ENCODE measurements at regions not wholly inside any gene's neighbourhood (a gene's known extent, or its start where the extent isn't known, plus 50 kb on each side); places are given as distances from the start of the nearest gene placed in this dataset.

DNA sequence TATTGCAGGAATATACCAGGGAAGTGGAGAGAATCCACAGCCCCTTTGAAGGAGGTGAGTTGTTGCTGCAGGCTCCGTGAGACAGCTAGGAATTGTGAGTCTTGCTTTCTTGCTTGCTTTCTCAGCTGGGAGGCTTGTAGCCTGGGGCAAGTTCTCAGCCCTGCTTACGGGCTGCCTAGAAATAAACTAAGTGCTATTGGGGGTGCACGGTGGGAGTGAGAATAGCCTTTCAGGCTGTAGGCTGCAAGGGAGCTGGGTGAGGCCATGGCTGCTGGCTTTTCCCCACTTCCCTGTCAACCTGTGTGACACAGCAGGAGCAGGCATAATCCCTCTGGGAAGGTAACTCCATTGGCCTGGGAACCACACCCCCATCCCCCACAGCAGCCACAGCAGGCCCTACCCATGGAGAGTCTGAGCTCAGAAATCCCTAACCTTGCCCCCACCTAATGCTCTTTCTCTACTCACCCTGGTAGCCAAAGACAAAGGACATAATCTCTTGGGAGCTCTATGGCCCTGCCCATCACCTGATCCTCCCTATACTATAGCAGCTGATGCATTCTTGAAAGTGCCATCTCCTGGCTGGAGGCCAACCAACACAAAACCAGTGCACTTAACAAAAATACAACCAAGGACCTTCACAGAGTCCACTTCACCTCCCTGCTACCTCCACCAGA, 113.0 kb downstream of the MMRN1 start:
- Mint-ChIP-seq H3K27me3 (ENCODE audit: unreplicated experiment) (no peaks in the 10 kb centered on the region), H3K4me1 (ENCODE audit: unreplicated experiment) (peaks cover 10% of the 10 kb centered on the region), H3K27ac (ENCODE audit: unreplicated experiment) (no peak overlapping the region), H3K36me3 (ENCODE audit: low read depth, unreplicated experiment) (no peaks in the 10 kb centered on the region), H3K9me3 (ENCODE audit: unreplicated experiment) (no peaks in the 10 kb centered on the region), H3K4me3 (ENCODE audit: unreplicated experiment) (no peak overlapping the region)
- DNase-seq (ENCODE audit: low spot score) = no peak
- TF ChIP-seq, protein P1, sequence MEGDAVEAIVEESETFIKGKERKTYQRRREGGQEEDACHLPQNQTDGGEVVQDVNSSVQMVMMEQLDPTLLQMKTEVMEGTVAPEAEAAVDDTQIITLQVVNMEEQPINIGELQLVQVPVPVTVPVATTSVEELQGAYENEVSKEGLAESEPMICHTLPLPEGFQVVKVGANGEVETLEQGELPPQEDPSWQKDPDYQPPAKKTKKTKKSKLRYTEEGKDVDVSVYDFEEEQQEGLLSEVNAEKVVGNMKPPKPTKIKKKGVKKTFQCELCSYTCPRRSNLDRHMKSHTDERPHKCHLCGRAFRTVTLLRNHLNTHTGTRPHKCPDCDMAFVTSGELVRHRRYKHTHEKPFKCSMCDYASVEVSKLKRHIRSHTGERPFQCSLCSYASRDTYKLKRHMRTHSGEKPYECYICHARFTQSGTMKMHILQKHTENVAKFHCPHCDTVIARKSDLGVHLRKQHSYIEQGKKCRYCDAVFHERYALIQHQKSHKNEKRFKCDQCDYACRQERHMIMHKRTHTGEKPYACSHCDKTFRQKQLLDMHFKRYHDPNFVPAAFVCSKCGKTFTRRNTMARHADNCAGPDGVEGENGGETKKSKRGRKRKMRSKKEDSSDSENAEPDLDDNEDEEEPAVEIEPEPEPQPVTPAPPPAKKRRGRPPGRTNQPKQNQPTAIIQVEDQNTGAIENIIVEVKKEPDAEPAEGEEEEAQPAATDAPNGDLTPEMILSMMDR (IDR thresholded peaks at IDR 0.05; ENCODE audit: unreplicated experiment) = no peak

DNA sequence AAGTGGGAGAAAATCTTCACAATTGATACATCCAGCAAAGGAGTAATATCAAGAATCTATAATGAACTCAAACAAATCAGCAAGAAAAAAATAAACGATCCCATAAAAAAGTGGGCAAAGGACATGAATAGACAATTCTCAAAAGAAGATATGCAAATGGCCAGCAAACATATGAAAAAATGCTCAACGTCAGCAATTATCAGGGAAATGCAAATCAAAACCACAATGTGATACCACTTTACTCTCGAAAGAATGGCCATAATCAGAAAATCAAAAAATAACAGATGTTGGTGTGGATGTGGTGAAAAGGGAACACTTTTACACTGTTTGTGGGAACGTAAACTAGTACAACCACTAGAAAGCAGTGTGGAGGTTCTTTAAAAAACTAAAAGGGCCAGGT, 114.3 kb upstream of the CCSER1 start:
- Mint-ChIP-seq H3K27ac (ENCODE audit: unreplicated experiment) (no peak overlapping the region), H3K9me3 (ENCODE audit: unreplicated experiment) (no peaks in the 10 kb centered on the region), H3K4me1 (ENCODE audit: unreplicated experiment) (no peaks in the 10 kb centered on the region), H3K36me3 (ENCODE audit: low read depth, unreplicated experiment) (no peaks in the 10 kb centered on the region), H3K27me3 (ENCODE audit: unreplicated experiment) (no peaks in the 10 kb centered on the region), H3K4me3 (ENCODE audit: unreplicated experiment) (no peak overlapping the region)
- no peak for DNase-seq (ENCODE audit: low spot score)
- TF ChIP-seq, protein P1 (IDR thresholded peaks at IDR 0.05; ENCODE audit: unreplicated experiment) = no peak

DNA sequence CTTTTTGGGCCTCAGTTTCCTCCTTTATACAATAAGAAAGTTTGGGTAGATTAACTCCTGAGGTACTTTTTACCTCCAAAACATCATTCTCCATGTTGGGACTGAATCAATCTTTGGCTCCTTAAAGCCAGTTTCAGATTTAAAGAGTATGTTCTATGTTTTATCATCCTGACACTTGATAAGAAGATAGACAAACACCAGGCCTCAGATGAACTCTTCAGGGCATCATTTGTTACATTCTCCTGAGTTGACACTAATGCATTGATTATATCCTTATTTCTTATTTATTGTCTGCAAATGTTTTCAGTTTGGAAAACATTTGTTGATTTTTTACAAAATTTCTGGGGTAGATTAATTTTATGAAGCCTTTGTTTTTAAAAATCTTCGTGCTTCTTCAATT, 102.7 kb upstream of the CCSER1 start:
- Mint-ChIP-seq H3K36me3 (ENCODE audit: low read depth, unreplicated experiment) (no peaks in the 10 kb centered on the region), H3K9me3 (ENCODE audit: unreplicated experiment) (no peaks in the 10 kb centered on the region), H3K27ac (ENCODE audit: unreplicated experiment) (no peak overlapping the region), H3K4me3 (ENCODE audit: unreplicated experiment) (no peak overlapping the region), H3K4me1 (ENCODE audit: unreplicated experiment) (no peaks in the 10 kb centered on the region), H3K27me3 (ENCODE audit: unreplicated experiment) (no peaks in the 10 kb centered on the region)
- TF ChIP-seq, protein P1 (IDR thresholded peaks at IDR 0.05; ENCODE audit: unreplicated experiment) = no peak
- DNase-seq (ENCODE audit: low spot score) = no peak

DNA sequence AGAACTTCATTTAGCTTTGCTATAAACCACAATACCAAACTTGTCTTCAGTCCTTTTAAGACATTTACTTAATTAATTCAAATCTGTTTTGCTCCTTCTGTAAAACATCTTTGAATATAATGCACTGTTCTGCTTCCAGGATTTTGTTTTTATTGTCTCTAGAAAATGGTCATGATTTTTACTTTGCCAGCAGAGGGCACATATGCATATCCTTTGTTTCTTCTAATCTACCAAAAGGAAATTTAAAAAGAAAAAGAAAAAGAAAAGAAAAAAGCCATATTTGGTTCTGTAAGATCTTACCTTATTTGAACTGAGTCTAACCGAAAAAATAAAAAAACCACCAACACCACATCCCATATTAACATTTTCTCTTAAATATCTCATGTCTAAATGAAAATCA, 101.9 kb upstream of the CCSER1 start:
- TF ChIP-seq, protein P1 (IDR thresholded peaks at IDR 0.05; ENCODE audit: unreplicated experiment) = peak; percentile 59
- Mint-ChIP-seq H3K27ac (ENCODE audit: unreplicated experiment) (peak overlapping the region; percentile 3), H3K4me3 (ENCODE audit: unreplicated experiment) (no peak overlapping the region)

DNA sequence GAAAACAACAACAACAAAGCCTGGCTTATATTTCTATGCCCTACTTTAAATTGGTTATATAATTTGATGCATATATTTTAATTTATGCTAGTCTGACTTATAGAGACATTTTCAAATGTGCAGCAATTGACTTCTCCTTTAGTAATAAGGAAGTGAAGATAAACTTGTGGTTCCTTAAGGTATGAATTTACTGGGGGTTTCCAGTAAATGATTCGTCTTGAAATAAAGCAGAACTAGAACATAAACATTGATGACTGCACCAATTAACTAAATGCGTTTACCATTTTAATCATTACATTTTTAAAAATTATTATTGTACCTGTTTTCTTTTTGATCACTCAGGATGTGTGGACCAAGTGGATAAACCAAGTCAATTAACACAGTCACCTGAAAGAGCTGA, 99.6 kb upstream of the CCSER1 start:
- H3K27ac Mint-ChIP-seq (ENCODE audit: unreplicated experiment) = no peak overlapping the region
- no peaks in the 10 kb centered on the region for H3K4me1 Mint-ChIP-seq (ENCODE audit: unreplicated experiment)
- DNase-seq (ENCODE audit: low spot score) = no peak
- H3K36me3 Mint-ChIP-seq (ENCODE audit: low read depth, unreplicated experiment) = no peaks in the 10 kb centered on the region
- no peak overlapping the region for H3K4me3 Mint-ChIP-seq (ENCODE audit: unreplicated experiment)
- TF ChIP-seq, protein P1 (IDR thresholded peaks at IDR 0.05; ENCODE audit: unreplicated experiment) = no peak
- H3K27me3 Mint-ChIP-seq (ENCODE audit: unreplicated experiment) = no peaks in the 10 kb centered on the region
- H3K9me3 Mint-ChIP-seq (ENCODE audit: unreplicated experiment) = no peaks in the 10 kb centered on the region

More for the DNA sequence above, 101.9 kb upstream of the CCSER1 start:
- Mint-ChIP-seq H3K9me3 (ENCODE audit: unreplicated experiment) (no peaks in the 10 kb centered on the region), H3K36me3 (ENCODE audit: low read depth, unreplicated experiment) (no peaks in the 10 kb centered on the region), H3K27me3 (ENCODE audit: unreplicated experiment) (no peaks in the 10 kb centered on the region), H3K4me1 (ENCODE audit: unreplicated experiment) (no peaks in the 10 kb centered on the region)
- DNase-seq (ENCODE audit: low spot score) = no peak
